ENCODE measurements at regions not wholly inside any gene's neighbourhood (a gene's known extent, or its start where the extent isn't known, plus 50 kb on each side); places are given as distances from the start of the nearest gene placed in this dataset.
"Not testable (repeated sequence)": the region's sequence is repeated elsewhere in the genome, so short reads cannot be mapped to it uniquely, and the experiment has no call there.

GRCh38 chr4:132709056-132709455, 440.0 kb upstream of the PCDH10 start:
- no peak for DNase-seq

GRCh38 chr4:132710971-132711370, 438.1 kb upstream of the PCDH10 start:
- DNase-seq = no peak

- no peak for DNase-seq
Observed at GRCh38 chr4:132737344-132737743, 411.8 kb upstream of the PCDH10 start.

GRCh38 chr4:132759199-132759780, 389.8 kb upstream of the PCDH10 start:
- no peak for DNase-seq

GRCh38 chr4:132763465-132763864, 385.6 kb upstream of the PCDH10 start:
- no peak for DNase-seq

- no peak for DNase-seq
Observed at GRCh38 chr4:132767901-132768300, 381.2 kb upstream of the PCDH10 start.

- DNase-seq = no peak
Observed at GRCh38 chr4:132770776-132771175, 378.3 kb upstream of the PCDH10 start.

- DNase-seq = no peak
Observed at GRCh38 chr4:132792310-132792709, 356.8 kb upstream of the PCDH10 start.

GRCh38 chr4:132797856-132798255, 351.2 kb upstream of the PCDH10 start:
- DNase-seq = no peak

GRCh38 chr4:132809298-132810032, 339.6 kb upstream of the PCDH10 start:
- DNase-seq = no peak

GRCh38 chr4:132813061-132813460, 336.0 kb upstream of the PCDH10 start:
- not testable (repeated sequence) for DNase-seq

- DNase-seq = no peak
Observed at GRCh38 chr4:132818091-132818490, 331.0 kb upstream of the PCDH10 start.

GRCh38 chr4:132823419-132823818, 325.7 kb upstream of the PCDH10 start:
- DNase-seq = no peak

GRCh38 chr4:132824761-132825160, 324.3 kb upstream of the PCDH10 start:
- no peak for DNase-seq

- DNase-seq = no peak
Observed at GRCh38 chr4:132827522-132827921, 321.6 kb upstream of the PCDH10 start.

GRCh38 chr4:132838244-132838643, 310.9 kb upstream of the PCDH10 start:
- DNase-seq = no peak

- no peak for DNase-seq
Observed at GRCh38 chr4:132839070-132839469, 310.0 kb upstream of the PCDH10 start.

- no peak for DNase-seq
Observed at GRCh38 chr4:132859929-132860328, 289.2 kb upstream of the PCDH10 start.

GRCh38 chr4:132860976-132861375, 288.1 kb upstream of the PCDH10 start:
- no peak for DNase-seq

- no peak for DNase-seq
Observed at GRCh38 chr4:132863619-132864018, 285.5 kb upstream of the PCDH10 start.

GRCh38 chr4:132865458-132865857, 283.6 kb upstream of the PCDH10 start:
- no peak for DNase-seq

GRCh38 chr4:132865922-132866321, 283.2 kb upstream of the PCDH10 start:
- DNase-seq = no peak

GRCh38 chr4:132866616-132867015, 282.5 kb upstream of the PCDH10 start:
- no peak for DNase-seq

GRCh38 chr4:132893787-132894186, 255.3 kb upstream of the PCDH10 start:
- DNase-seq = no peak

GRCh38 chr4:132901224-132901623, 247.9 kb upstream of the PCDH10 start:
- DNase-seq = no peak

Measured in CD4-positive, alpha-beta T cell treated with Interleukin-17A for 4 hours (primary cell).